T-helper 2 cell treated with Interferon-gamma antibody and Interleukin-4, amounts not matched to agents 100 ng/mL and 5 ng/mL, for 36 hours (primary cell): ENCODE measurements at regions not wholly inside any gene's neighbourhood (a gene's known extent, or its start where the extent isn't known, plus 50 kb on each side); places are given as distances from the start of the nearest gene placed in this dataset.
"Not testable (repeated sequence)": the region's sequence is repeated elsewhere in the genome, so short reads cannot be mapped to it uniquely, and the experiment has no call there.

ENCODE experiments used
- intact Hi-C: fragments of 100-400 bp; cut with micrococcal nuclease; formaldehyde crosslinking; loops from one replicate; pipeline ENCODE4 v1.15.1; 2023

- intact Hi-C loops, result no loop called here
These were observed 814.5 kb upstream of the RAB6C start for GRCh38 chr2:129165006-129165405.

GRCh38 chr2:129167456-129167855, 812.0 kb upstream of the RAB6C start:
- intact Hi-C loops, result no loop called here

- intact Hi-C loops, result no loop called here
These were observed 808.9 kb upstream of the RAB6C start for GRCh38 chr2:129170570-129170969.

GRCh38 chr2:129174143-129174542, 805.3 kb upstream of the RAB6C start:
- intact Hi-C loops, result no loop called here

GRCh38 chr2:129175051-129175450, 804.4 kb upstream of the RAB6C start:
- intact Hi-C loops, result no loop called here

GRCh38 chr2:129176375-129176774, 803.1 kb upstream of the RAB6C start:
- intact Hi-C loops, result no loop called here

GRCh38 chr2:129178356-129178755, 801.1 kb upstream of the RAB6C start:
- intact Hi-C loops, result no loop called here

GRCh38 chr2:129179199-129179598, 800.3 kb upstream of the RAB6C start:
- intact Hi-C loops, result no loop called here

GRCh38 chr2:129180124-129180716, 799.2 kb upstream of the RAB6C start:
- intact Hi-C loops, result no loop called here

GRCh38 chr2:129181433-129181832, 798.0 kb upstream of the RAB6C start:
- intact Hi-C loops, result no loop called here

GRCh38 chr2:129181963-129182362, 797.5 kb upstream of the RAB6C start:
- intact Hi-C loops, result no loop called here

- intact Hi-C loops, result no loop called here
These were observed 792.1 kb upstream of the RAB6C start for GRCh38 chr2:129187343-129187742.

- intact Hi-C loops, result no loop called here
These were observed 791.0 kb upstream of the RAB6C start for GRCh38 chr2:129188451-129188850.

GRCh38 chr2:129189617-129190319, 789.7 kb upstream of the RAB6C start:
- intact Hi-C loops, result no loop called here

- intact Hi-C loops, result no loop called here
These were observed 789.0 kb upstream of the RAB6C start for GRCh38 chr2:129190494-129190893.

- intact Hi-C loops, result no loop called here
These were observed 787.9 kb upstream of the RAB6C start for GRCh38 chr2:129191530-129191929.

- intact Hi-C loops, result no loop called here
These were observed 787.3 kb upstream of the RAB6C start for GRCh38 chr2:129192117-129192516.

- intact Hi-C loops, result no loop called here
These were observed 786.6 kb upstream of the RAB6C start for GRCh38 chr2:129192841-129193253.

GRCh38 chr2:129193961-129194360, 785.5 kb upstream of the RAB6C start:
- intact Hi-C loops, result no loop called here

GRCh38 chr2:129199501-129199900, 780.0 kb upstream of the RAB6C start:
- intact Hi-C loops, result no loop called here

- intact Hi-C loops, result no loop called here
These were observed 777.8 kb upstream of the RAB6C start for GRCh38 chr2:129201696-129202095.

GRCh38 chr2:129203331-129203730, 776.1 kb upstream of the RAB6C start:
- intact Hi-C loops, result no loop called here

GRCh38 chr2:129204581-129204980, 774.9 kb upstream of the RAB6C start:
- intact Hi-C loops, result not testable (repeated sequence)
